ENCODE measurements at regions not wholly inside any gene's neighbourhood (a gene's known extent, or its start where the extent isn't known, plus 50 kb on each side); places are given as distances from the start of the nearest gene placed in this dataset.
A peak's percentile ranks its signal among the peaks of the same experiment; 100 is the strongest.

- no peaks in the 10 kb centered on the region for H3K79me1 ChIP-seq (ENCODE audit: insufficient read depth, low read depth, low read length, poor library complexity, severe bottlenecking)
- H4K91ac ChIP-seq (ENCODE audit: insufficient read length, low read depth, low read length) = peak overlapping the region; percentile 91
- H3K23ac ChIP-seq (ENCODE audit: insufficient read length, low read depth, low read length) = no peak overlapping the region
- no peaks in the 10 kb centered on the region; the same call in 1 of the 2 replicates for H3K4me1 ChIP-seq (ENCODE audit: insufficient read depth, low read length)
- no peak overlapping the region for H3K27ac ChIP-seq (ENCODE audit: insufficient read length, low read depth, low read length)
- H3K56ac ChIP-seq (ENCODE audit: insufficient read length, low read depth, low read length) = no peak overlapping the region
- H4K5ac ChIP-seq (ENCODE audit: insufficient read length, low read depth, low read length) = no peak overlapping the region
- H2BK120ac ChIP-seq (ENCODE audit: low read depth, low read length, poor library complexity, severe bottlenecking) = no peak overlapping the region
- no peaks in the 10 kb centered on the region for H4K20me1 ChIP-seq (ENCODE audit: control insufficient read depth, insufficient read depth, insufficient read length)
- H2AK5ac ChIP-seq (ENCODE audit: insufficient read length, low read length) = no peak overlapping the region
- Mint-ChIP-seq H3K9me3 (0 out of 5 replicates have a peak, but pooled peaks cover 0 to 3% of the 10 kb centered on the region in 2 experiments), H3K27me3 (ENCODE audit: low read depth) (no peaks in the 10 kb centered on the region; the same call in 1 of the 2 replicates), H3K36me3 (ENCODE audit: insufficient read depth in 1 of 3, low read depth in 3 of 3) (no peaks in the 10 kb centered on the region), H3K27ac (peak overlapping the region in 2 of 3 experiments; percentile 10 to 89; a peak in 2 of 7 replicates), H3K4me1 (peaks cover 28% of the 10 kb centered on the region in 2 experiments), H3K4me3 (no peak overlapping the region)
- no peaks in the 10 kb centered on the region for H3K9me3 ChIP-seq (ENCODE audit: control insufficient read depth, low read depth, low read length)
- no peak overlapping the region for H2BK5ac ChIP-seq (ENCODE audit: insufficient read length, low read length)
- DNase-seq = no peak
- no peak overlapping the region for H3K9ac ChIP-seq (ENCODE audit: extremely low read depth, insufficient read length, low read length)
- no peak overlapping the region for H3K4ac ChIP-seq (ENCODE audit: low read depth, low read length)
- H2AFZ ChIP-seq (ENCODE audit: low read length) = no peak overlapping the region
- H2BK15ac ChIP-seq (ENCODE audit: low read depth, low read length) = no peak overlapping the region
- no peak overlapping the region for H2BK12ac ChIP-seq (ENCODE audit: insufficient read length, low read depth, low read length)
- no peak for TF ChIP-seq CTCF (conservative IDR thresholded peaks at IDR 0.05)
- H3K18ac ChIP-seq (ENCODE audit: insufficient read length, low read depth, low read length) = peak overlapping the region; percentile 3
- H3K14ac ChIP-seq (ENCODE audit: insufficient read depth, low read length) = peak overlapping the region; percentile 13; the same call in 1 of the 2 replicates
- WGBS (ENCODE audit: extremely low coverage, insufficient read length, low lambda C conversion rate) = no CpG with 5 or more reads among the region's 15 CpGs
- H4K8ac ChIP-seq (replicated peaks; ENCODE audit: insufficient read length, low read depth, low read length) = no peak overlapping the region
- H3K4me2 ChIP-seq (ENCODE audit: insufficient read depth, insufficient read length, low read length) = no peak overlapping the region
- H3K27me3 ChIP-seq (ENCODE audit: insufficient read depth, low read length) = no peaks in the 10 kb centered on the region
- H3T11ph ChIP-seq (ENCODE audit: low read length) = no peak overlapping the region
- no peak overlapping the region for H2BK20ac ChIP-seq (ENCODE audit: low read depth, low read length, poor library complexity, severe bottlenecking)
- no peaks in the 10 kb centered on the region for H3K79me2 ChIP-seq (ENCODE audit: insufficient read depth, low read length)
- no peaks in the 10 kb centered on the region for H3K23me2 ChIP-seq (ENCODE audit: insufficient read length, low read depth, low read length, poor library complexity, severe bottlenecking)
These were observed 133.2 kb downstream of the SNX5 start for GRCh38 chr20:17835240-17835933.

Measured in H9 (cell line).